Cardiac muscle cell (in vitro differentiated cells and primary cell): ENCODE measurements at regions not wholly inside any gene's neighbourhood (a gene's known extent, or its start where the extent isn't known, plus 50 kb on each side); places are given as distances from the start of the nearest gene placed in this dataset.

Source experiments
- DNase-seq, 2 donors: peaks; one replicate each; pipeline versions ENCODE4 v3.0.0 to v3.0.0-alpha.2; 2010 to 2017; ENCODE audit warnings: low read depth in 1 of 2, low spot score in 1 of 2
- H3K27ac ChIP-seq: fragments of 200-600 bp; sonication (generic); 2 replicates; pipeline ENCODE4 v1.5.1; 2016
- H3K27me3 ChIP-seq: fragments of 200-600 bp; sonication (generic); 2 replicates; pipeline ENCODE4 v1.6.0; 2016; ENCODE audit warnings: control low read depth
- H3K36me3 ChIP-seq: fragments of 200-600 bp; sonication (generic); 2 replicates; pipeline ENCODE4 v1.5.1; 2016; ENCODE audit warnings: control low read depth
- H3K4me1 ChIP-seq: fragments of 200-600 bp; sonication (generic); 2 replicates; pipeline ENCODE4 v1.8.1; 2017; ENCODE audit warnings: low read depth, mild to moderate bottlenecking, mixed run types
- H3K4me3 ChIP-seq: fragments of 200-600 bp; sonication (generic); 2 replicates; pipeline ENCODE4 v1.5.1; 2016; ENCODE audit warnings: mild to moderate bottlenecking
- H3K9me3 ChIP-seq: fragments of 200-600 bp; sonication (generic); 2 replicates; pipeline ENCODE4 v1.5.1; 2017; ENCODE audit warnings: low read depth, mild to moderate bottlenecking, control low read depth
- CTCF ChIP-seq: IDR thresholded peaks from 2 replicates; pipeline ENCODE4 v1.5.1; 2012; ENCODE audit warnings: low read depth, mild to moderate bottlenecking, low read length

GRCh38 chrX:81728622-81729021, 526.7 kb downstream of the SH3BGRL start:
- no peaks in the 10 kb centered on the region for H3K4me1 ChIP-seq
- no peak for DNase-seq
- H3K36me3 ChIP-seq: no peaks in the 10 kb centered on the region
- no peaks in the 10 kb centered on the region for H3K9me3 ChIP-seq
- no peak for TF ChIP-seq CTCF
- no peak overlapping the region for H3K4me3 ChIP-seq
- H3K27me3 ChIP-seq: no peaks in the 10 kb centered on the region
- no peak overlapping the region for H3K27ac ChIP-seq

- Histone ChIP-seq H3K9me3 (no peaks in the 10 kb centered on the region), H3K4me3 (no peak overlapping the region), H3K36me3 (no peaks in the 10 kb centered on the region), H3K27me3 (no peaks in the 10 kb centered on the region), H3K4me1 (no peaks in the 10 kb centered on the region), H3K27ac (no peak overlapping the region)
- no peak for TF ChIP-seq CTCF
- no peak for DNase-seq
Measured at GRCh38 chrX:81729269-81729777, 527.4 kb downstream of the SH3BGRL start.

GRCh38 chrX:81779701-81780100, 577.8 kb downstream of the SH3BGRL start:
- Histone ChIP-seq H3K36me3 (no peaks in the 10 kb centered on the region), H3K4me3 (no peak overlapping the region), H3K9me3 (no peaks in the 10 kb centered on the region), H3K27me3 (no peaks in the 10 kb centered on the region), H3K27ac (no peak overlapping the region), H3K4me1 (no peaks in the 10 kb centered on the region)
- no peak for DNase-seq
- TF ChIP-seq CTCF: no peak

GRCh38 chrX:81791086-81791485, 589.2 kb downstream of the SH3BGRL start:
- Histone ChIP-seq H3K27ac (no peak overlapping the region), H3K36me3 (no peaks in the 10 kb centered on the region), H3K27me3 (no peaks in the 10 kb centered on the region), H3K4me3 (no peak overlapping the region), H3K4me1 (no peaks in the 10 kb centered on the region), H3K9me3 (no peaks in the 10 kb centered on the region)
- no peak for TF ChIP-seq CTCF
- DNase-seq: no peak
